CD4-positive, alpha-beta T cell (primary cell): ENCODE measurements at regions not wholly inside any gene's neighbourhood (a gene's known extent, or its start where the extent isn't known, plus 50 kb on each side); places are given as distances from the start of the nearest gene placed in this dataset.

Experiments
- ATAC-seq: fragments of 200-7000 bp; cut with Tn5 transposase; one replicate; pipeline ENCODE4 v1.10.0; 2022; ENCODE audit warnings: mild to moderate bottlenecking; ENCODE audit not compliant: poor library complexity
- CTCF ChIA-PET: fragments of 350-600 bp; sonication (Branson Sonifier 250); formaldehyde crosslinking; loops from one replicate; lab custom pipeline; 2021; ENCODE audit warnings: antibody characterized with exemption, inconsistent platforms; lab: Charles Lee
- POLR2A ChIA-PET: fragments of 350-600 bp; sonication (Branson Sonifier 250); formaldehyde crosslinking; loops from one replicate; lab custom pipeline; 2021; ENCODE audit warnings: antibody characterized with exemption, inconsistent platforms; lab: Charles Lee
- DNase-seq, 14 experiments: peaks; one replicate each; pipeline ENCODE4 v3.0.0-alpha.2; 2013 to 2020; ENCODE audit warnings: mixed read lengths in 2 of 14
- H3K27ac ChIP-seq, 2 donors: one replicate each; pipeline versions ENCODE4 v1.5.1 to v1.7.0; 2013; ENCODE audit warnings: low read length in 2 of 2, low read depth in 1 of 2, mild to moderate bottlenecking in 1 of 2
- H3K27me3 ChIP-seq, 2 experiments: 1 replicate in 1 of 2; 2 replicates in 1 of 2; pipeline versions ENCODE4 v1.6.1 to v1.7.0; 2013; ENCODE audit warnings: low read length in 2 of 2, control low read depth in 1 of 2, mild to moderate bottlenecking in 1 of 2, moderate library complexity in 1 of 2; ENCODE audit not compliant: insufficient read depth in 2 of 2, control insufficient read depth in 1 of 2
- H3K36me3 ChIP-seq: one replicate; pipeline ENCODE4 v1.6.1; 2013; ENCODE audit warnings: low read length, control low read depth; ENCODE audit not compliant: insufficient read depth
- H3K4me1 ChIP-seq: one replicate; pipeline ENCODE4 v1.6.1; 2013; ENCODE audit warnings: low read length, control low read depth; ENCODE audit not compliant: insufficient read depth
- H3K4me3 ChIP-seq: one replicate; pipeline ENCODE4 v1.5.1; 2013; ENCODE audit warnings: mild to moderate bottlenecking, low read length, moderate library complexity
- H3K9me3 ChIP-seq, 2 experiments: 1 replicate in 1 of 2; 2 replicates in 1 of 2; pipeline versions ENCODE4 v1.6.1 to v1.7.0; 2013; ENCODE audit warnings: low read length in 2 of 2, mild to moderate bottlenecking in 2 of 2, control low read depth in 1 of 2, moderate library complexity in 1 of 2; ENCODE audit not compliant: control insufficient read depth in 1 of 2, insufficient read depth in 1 of 2
- H3K27ac Mint-ChIP-seq: one replicate; pipeline ENCODE4 v1.8.0; 2020; ENCODE audit warnings: mixed read lengths
- H3K27me3 Mint-ChIP-seq: one replicate; pipeline ENCODE4 v1.8.0; 2021; ENCODE audit warnings: mixed read lengths
- H3K36me3 Mint-ChIP-seq: one replicate; pipeline ENCODE4 v1.8.0; 2021; ENCODE audit warnings: low read depth, mixed read lengths
- H3K4me1 Mint-ChIP-seq: one replicate; pipeline ENCODE4 v1.8.0; 2021; ENCODE audit warnings: low read depth, mixed read lengths
- H3K4me3 Mint-ChIP-seq: one replicate; pipeline ENCODE4 v1.8.0; 2020; ENCODE audit warnings: mild to moderate bottlenecking, mixed read lengths
- H3K9me3 Mint-ChIP-seq: one replicate; pipeline ENCODE4 v1.8.0; 2020; ENCODE audit warnings: mixed read lengths
- intact Hi-C, 2 experiments: fragments of 100-400 bp; cut with DNase I in 1 of 2; cut with micrococcal nuclease in 1 of 2; formaldehyde crosslinking; loops; one replicate each; pipeline versions ENCODE4 v1.15.1 to v1.9.0; 2023 to 2025; cut with DNase I, micrococcal nuclease
- TF ChIP-seq, protein P1 (sequence below): fragments of 200-600 bp; IDR thresholded peaks from one replicate; pipeline ENCODE4 v1.8.0; 2022; ENCODE audit warnings: antibody characterized with exemption, mild to moderate bottlenecking

DNA sequence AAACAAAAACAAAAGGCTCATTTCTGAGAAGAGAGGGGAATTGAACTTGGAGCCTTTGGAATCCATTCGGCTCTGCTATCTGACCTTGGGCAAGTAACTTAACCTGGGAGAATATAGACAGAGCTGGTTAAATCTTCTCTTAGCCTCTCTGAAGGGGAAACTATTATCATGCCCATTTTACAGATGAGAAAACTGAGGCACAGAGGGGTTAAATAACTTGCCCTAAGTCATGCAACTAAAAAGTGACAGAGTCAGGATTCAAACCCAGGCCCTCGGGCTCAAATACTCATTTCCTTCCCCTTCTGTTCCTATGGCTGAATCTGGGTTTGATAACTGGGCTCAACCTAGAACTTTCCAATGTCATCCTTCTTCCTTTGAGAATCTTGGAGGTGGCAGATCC lies 291.3 kb upstream of the MSX2 start:
- H3K36me3 ChIP-seq, result no peaks in the 10 kb centered on the region
- ATAC-seq (no peak), DNase-seq (no peak)
- Mint-ChIP-seq H3K36me3 (no peaks in the 10 kb centered on the region), H3K27me3 (peaks cover 4% of the 10 kb centered on the region), H3K9me3 (no peaks in the 10 kb centered on the region), H3K27ac (no peak overlapping the region), H3K4me1 (no peaks in the 10 kb centered on the region), H3K4me3 (no peak overlapping the region)
- ChIA-PET CTCF (no interaction called here), POLR2A (no interaction called here)
- no peak overlapping the region for H3K27ac ChIP-seq
- intact Hi-C loops, result no loop called here
- TF ChIP-seq, protein P1, sequence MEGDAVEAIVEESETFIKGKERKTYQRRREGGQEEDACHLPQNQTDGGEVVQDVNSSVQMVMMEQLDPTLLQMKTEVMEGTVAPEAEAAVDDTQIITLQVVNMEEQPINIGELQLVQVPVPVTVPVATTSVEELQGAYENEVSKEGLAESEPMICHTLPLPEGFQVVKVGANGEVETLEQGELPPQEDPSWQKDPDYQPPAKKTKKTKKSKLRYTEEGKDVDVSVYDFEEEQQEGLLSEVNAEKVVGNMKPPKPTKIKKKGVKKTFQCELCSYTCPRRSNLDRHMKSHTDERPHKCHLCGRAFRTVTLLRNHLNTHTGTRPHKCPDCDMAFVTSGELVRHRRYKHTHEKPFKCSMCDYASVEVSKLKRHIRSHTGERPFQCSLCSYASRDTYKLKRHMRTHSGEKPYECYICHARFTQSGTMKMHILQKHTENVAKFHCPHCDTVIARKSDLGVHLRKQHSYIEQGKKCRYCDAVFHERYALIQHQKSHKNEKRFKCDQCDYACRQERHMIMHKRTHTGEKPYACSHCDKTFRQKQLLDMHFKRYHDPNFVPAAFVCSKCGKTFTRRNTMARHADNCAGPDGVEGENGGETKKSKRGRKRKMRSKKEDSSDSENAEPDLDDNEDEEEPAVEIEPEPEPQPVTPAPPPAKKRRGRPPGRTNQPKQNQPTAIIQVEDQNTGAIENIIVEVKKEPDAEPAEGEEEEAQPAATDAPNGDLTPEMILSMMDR, result no peak
- H3K27me3 ChIP-seq, result peaks cover 0 to 4% of the 10 kb centered on the region in 2 experiments
- H3K9me3 ChIP-seq, result peaks cover 0 to 10% of the 10 kb centered on the region in 2 experiments
- H3K4me3 ChIP-seq, result no peak overlapping the region
- peaks cover 3% of the 10 kb centered on the region for H3K4me1 ChIP-seq

DNA sequence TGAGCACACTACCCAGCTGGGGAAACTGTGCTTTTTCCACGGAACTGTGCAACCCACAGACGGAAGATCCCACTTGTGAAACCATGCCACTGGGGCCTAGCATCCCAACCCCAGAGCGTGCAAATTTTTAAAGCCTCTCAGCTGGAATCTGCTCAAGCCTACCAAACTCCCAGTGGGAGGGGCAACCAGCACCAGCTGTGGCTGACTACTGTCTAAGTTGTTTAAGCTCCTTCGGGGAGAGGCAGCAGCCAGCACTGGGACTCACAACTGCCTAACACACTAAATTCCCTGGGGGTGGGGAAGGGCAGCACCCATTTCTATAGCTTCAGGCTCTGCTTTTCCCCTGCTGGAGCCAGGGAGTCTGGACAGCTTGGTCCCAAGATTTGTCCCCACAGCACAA lies 287.6 kb upstream of the MSX2 start:
- Histone ChIP-seq H3K4me1 (peaks cover 3% of the 10 kb centered on the region), H3K4me3 (no peak overlapping the region), H3K27ac (no peak overlapping the region), H3K9me3 (peaks cover 0 to 10% of the 10 kb centered on the region in 2 experiments), H3K36me3 (no peaks in the 10 kb centered on the region), H3K27me3 (peaks cover 0 to 4% of the 10 kb centered on the region in 2 experiments)
- no peak for DNase-seq
- POLR2A ChIA-PET, result no interaction called here
- Mint-ChIP-seq H3K4me1 (no peaks in the 10 kb centered on the region), H3K9me3 (no peaks in the 10 kb centered on the region), H3K27me3 (no peaks in the 10 kb centered on the region), H3K4me3 (no peak overlapping the region), H3K27ac (no peak overlapping the region), H3K36me3 (no peaks in the 10 kb centered on the region)
- ATAC-seq, result no peak
- CTCF ChIA-PET, result interaction anchor here (0.8 kb wide), 1 partner anchor 11 kb away, joined by 3 read pairs; no protein-coding TSS in a partner anchor
- intact Hi-C loops, result no loop called here
- TF ChIP-seq, protein P1, result no peak

DNA sequence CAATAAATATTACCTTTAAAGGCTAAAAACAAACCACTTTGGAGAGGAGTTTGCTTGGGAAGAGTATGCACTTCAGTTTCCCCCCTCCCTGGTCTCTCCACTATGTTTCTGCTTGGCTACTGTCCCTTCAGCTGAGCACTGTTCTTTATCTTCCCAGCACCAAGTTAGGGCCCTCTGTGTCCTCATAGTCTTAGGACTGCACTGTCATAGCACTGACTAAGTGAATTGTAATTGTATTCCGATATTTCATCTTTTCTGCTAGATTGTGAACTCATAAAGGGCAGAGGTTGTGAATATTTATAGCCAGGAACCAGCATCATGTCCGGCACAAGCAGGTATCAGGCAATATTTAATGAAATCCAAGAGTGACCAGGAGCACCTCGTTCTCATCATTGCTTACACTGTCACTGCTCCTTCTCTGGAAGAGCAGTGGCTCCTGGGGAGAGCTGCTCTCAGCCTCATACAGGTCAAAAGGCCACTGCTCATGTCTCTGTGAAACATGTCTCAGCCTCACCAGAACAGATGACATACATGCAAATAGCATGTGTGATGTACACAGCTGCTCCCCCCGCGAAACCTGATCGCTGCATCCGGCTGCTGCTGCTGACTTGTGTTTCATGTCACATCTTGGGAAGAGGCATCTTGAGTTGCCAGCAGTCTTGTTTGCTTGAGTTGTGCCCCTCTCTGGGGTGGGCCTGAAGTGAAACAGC lies 279.7 kb upstream of the MSX2 start:
- CTCF ChIA-PET, result no interaction called here
- Mint-ChIP-seq H3K4me3 (no peak overlapping the region), H3K27ac (no peak overlapping the region), H3K4me1 (no peaks in the 10 kb centered on the region), H3K36me3 (no peaks in the 10 kb centered on the region), H3K27me3 (peaks cover 3% of the 10 kb centered on the region), H3K9me3 (peaks cover 3% of the 10 kb centered on the region)
- Histone ChIP-seq H3K9me3 (peaks cover 0 to 5% of the 10 kb centered on the region in 2 experiments), H3K27ac (no peak overlapping the region), H3K4me1 (no peaks in the 10 kb centered on the region), H3K36me3 (no peaks in the 10 kb centered on the region), H3K4me3 (no peak overlapping the region), H3K27me3 (no peaks in the 10 kb centered on the region)
- TF ChIP-seq, protein P1, result no peak
- POLR2A ChIA-PET, result no interaction called here
- intact Hi-C loops, result no loop called here
- ATAC-seq (no peak), DNase-seq (no peak)
